ENCODE measurements at regions not wholly inside any gene's neighbourhood (a gene's known extent, or its start where the extent isn't known, plus 50 kb on each side); places are given as distances from the start of the nearest gene placed in this dataset.

DNA sequence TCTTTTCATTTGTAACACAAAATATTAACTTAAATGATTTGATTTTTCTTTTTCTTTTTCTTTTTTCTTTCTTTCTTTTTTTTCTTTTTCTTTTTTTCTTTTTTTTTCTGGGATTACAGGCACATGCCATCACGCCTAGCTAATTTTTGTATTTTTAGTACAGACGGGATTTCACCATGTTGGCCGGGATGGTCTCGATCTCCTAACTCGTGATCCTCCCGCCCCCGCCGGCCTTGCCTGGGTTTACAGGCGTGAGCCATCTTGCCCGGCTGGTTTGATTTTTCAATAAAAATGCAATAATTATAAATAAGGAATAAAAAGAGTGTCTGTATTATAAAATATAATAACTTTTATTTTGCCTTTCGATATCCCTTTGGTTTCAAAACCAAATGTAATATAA is 146.7 kb upstream of the RGS18 start:
- Histone ChIP-seq H3K9me3 (no peaks in the 10 kb centered on the region), H3K4me1 (no peaks in the 10 kb centered on the region), H3K27ac (no peak overlapping the region), H3K36me3 (no peaks in the 10 kb centered on the region), H3K9ac (ENCODE audit: low read depth in 2 of 2, low read length in 2 of 2) (no peak overlapping the region), H3K27me3 (no peaks in the 10 kb centered on the region), H3K4me3 (no peak overlapping the region)
- intact Hi-C loops (cut with DNase I): no loop called here
- TF ChIP-seq CTCF (IDR thresholded peaks at IDR 0.05): no peak
- no peak for DNase-seq

- Histone ChIP-seq H3K9me3 (no peaks in the 10 kb centered on the region), H3K27ac (no peak overlapping the region), H3K4me3 (no peak overlapping the region), H3K27me3 (no peaks in the 10 kb centered on the region), H3K4me1 (no peaks in the 10 kb centered on the region), H3K36me3 (no peaks in the 10 kb centered on the region), H3K9ac (ENCODE audit: low read depth in 2 of 2, low read length in 2 of 2) (no peak overlapping the region)
- intact Hi-C loops (cut with DNase I): no loop called here
- DNase-seq: no peak
- TF ChIP-seq CTCF (IDR thresholded peaks at IDR 0.05): no peak
These were observed 135.4 kb upstream of the RGS18 start for GRCh38 chr1:192022827-192023226.

DNA sequence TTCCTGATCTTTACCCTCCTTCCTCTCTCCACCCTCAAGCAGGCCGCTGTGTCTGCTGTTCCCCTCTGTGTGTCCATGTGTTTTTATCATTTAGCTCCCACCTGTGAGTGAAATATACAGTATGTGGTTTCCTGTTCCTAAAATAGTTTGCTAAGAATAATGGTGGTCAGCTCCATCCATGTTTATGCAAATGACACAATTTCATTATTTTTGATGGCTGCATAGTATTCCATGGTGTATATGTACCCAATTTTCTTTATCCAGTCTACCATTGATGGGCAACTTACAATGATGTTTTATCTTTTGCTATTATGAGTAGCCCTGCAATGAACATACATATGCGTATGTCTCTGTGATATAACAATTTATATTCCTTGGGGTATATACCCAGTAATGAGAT is 133.4 kb upstream of the RGS18 start:
- H3K9me3 ChIP-seq: no peaks in the 10 kb centered on the region
- no peaks in the 10 kb centered on the region for H3K4me1 ChIP-seq
- no peak overlapping the region for H3K27ac ChIP-seq
- H3K4me3 ChIP-seq: no peak overlapping the region
- DNase-seq: no peak
- TF ChIP-seq CTCF (IDR thresholded peaks at IDR 0.05): no peak
- no peaks in the 10 kb centered on the region for H3K27me3 ChIP-seq
- no peak overlapping the region for H3K9ac ChIP-seq (ENCODE audit: low read depth in 2 of 2, low read length in 2 of 2)
- H3K36me3 ChIP-seq: no peaks in the 10 kb centered on the region
- intact Hi-C loops (cut with DNase I): no loop called here

GRCh38 chr1:192038567-192038966 is 119.7 kb upstream of the RGS18 start:
- no peak for TF ChIP-seq CTCF (IDR thresholded peaks at IDR 0.05)

DNA sequence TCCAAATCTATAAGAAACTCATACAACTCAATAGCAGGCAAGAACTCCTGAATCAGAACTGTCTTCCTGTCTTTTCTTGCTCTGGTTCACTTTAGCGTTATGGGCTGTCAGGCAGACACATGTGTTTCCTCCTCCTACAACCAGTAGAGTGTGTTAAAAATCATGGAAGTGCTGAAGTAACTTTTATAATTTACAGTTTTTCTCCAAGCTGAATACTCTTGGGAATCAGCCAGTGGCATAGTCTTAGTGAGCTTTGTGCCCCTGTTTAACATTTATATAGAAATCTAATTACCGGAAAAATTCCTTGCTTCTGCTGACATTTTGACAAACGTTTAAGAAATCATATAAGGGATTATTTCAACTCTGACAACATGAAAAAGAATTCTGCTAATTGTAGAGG is 113.1 kb upstream of the RGS18 start:
- intact Hi-C loops (cut with DNase I): no loop called here

More at GRCh38 chr1:192038567-192038966, 119.7 kb upstream of the RGS18 start:
- no peaks in the 10 kb centered on the region for H3K36me3 ChIP-seq
- H3K27ac ChIP-seq: no peak overlapping the region
- no peak for DNase-seq
- no peak overlapping the region for H3K4me3 ChIP-seq
- intact Hi-C loops (cut with DNase I): no loop called here
- no peaks in the 10 kb centered on the region for H3K9me3 ChIP-seq
- H3K4me1 ChIP-seq: no peaks in the 10 kb centered on the region
- no peak overlapping the region for H3K9ac ChIP-seq (ENCODE audit: low read depth in 2 of 2, low read length in 2 of 2)
- no peaks in the 10 kb centered on the region for H3K27me3 ChIP-seq

More for the DNA sequence above, 113.1 kb upstream of the RGS18 start:
- no peaks in the 10 kb centered on the region for H3K27me3 ChIP-seq
- DNase-seq: no peak
- no peak overlapping the region for H3K4me3 ChIP-seq
- H3K27ac ChIP-seq: no peak overlapping the region
- no peaks in the 10 kb centered on the region for H3K9me3 ChIP-seq
- TF ChIP-seq CTCF (IDR thresholded peaks at IDR 0.05): no peak
- H3K4me1 ChIP-seq: no peaks in the 10 kb centered on the region
- no peak overlapping the region for H3K9ac ChIP-seq (ENCODE audit: low read depth in 2 of 2, low read length in 2 of 2)
- H3K36me3 ChIP-seq: no peaks in the 10 kb centered on the region

Measured in colonic mucosa (tissue), 4 donors.